ENCODE measurements at regions not wholly inside any gene's neighbourhood (a gene's known extent, or its start where the extent isn't known, plus 50 kb on each side); places are given as distances from the start of the nearest gene placed in this dataset.

DNA sequence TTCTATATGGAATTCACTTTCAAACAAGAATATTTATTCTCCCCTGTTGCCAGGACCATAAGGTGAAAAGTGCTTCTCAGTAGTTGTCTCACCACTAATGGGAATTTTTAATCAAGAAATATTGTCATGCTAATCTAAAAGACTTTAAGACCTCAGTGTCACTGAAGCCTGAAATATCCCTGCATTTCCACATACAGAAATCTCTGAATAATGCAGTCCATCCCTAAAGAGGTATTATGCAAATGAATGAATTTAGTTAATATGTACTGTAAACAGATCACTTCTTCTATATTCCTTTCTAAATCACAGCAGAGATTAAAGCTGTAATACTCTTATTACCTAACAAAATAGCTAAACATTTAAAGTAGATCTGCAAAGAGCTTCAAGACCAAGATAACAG lies 531.1 kb upstream of the CDH6 start:
- TF ChIP-seq CTCF (IDR thresholded peaks at IDR 0.05): no peak

GRCh38 chr5:30661730-30662129 lies 531.8 kb upstream of the CDH6 start:
- TF ChIP-seq CTCF (IDR thresholded peaks at IDR 0.05): no peak

GRCh38 chr5:30659417-30659816 lies 534.1 kb upstream of the CDH6 start:
- TF ChIP-seq CTCF (IDR thresholded peaks at IDR 0.05): no peak

GRCh38 chr5:30650311-30650710 lies 543.2 kb upstream of the CDH6 start:
- peak; percentile 48 for TF ChIP-seq CTCF (IDR thresholded peaks at IDR 0.05)

- TF ChIP-seq CTCF (IDR thresholded peaks at IDR 0.05): no peak
These were observed 554.6 kb upstream of the CDH6 start for GRCh38 chr5:30638899-30639298.

DNA sequence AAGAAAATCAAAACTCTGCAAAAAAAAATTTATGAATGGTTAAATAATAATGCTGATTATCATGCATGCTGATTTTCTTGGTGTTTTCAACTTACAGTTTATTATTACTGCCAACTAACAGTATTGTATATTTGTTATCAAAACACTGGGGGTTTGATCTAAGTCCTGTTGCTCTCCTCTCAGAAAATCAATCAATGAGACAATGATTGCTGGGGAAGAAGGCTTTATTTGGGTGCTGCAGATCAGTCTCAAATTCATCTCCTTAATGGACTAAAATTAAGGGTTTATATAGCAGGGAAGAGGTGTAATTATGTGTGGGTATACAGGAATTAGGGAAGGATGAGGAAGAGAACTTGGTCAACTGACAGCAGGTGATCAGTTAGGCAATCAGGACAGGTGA lies 565.5 kb upstream of the CDH6 start:
- TF ChIP-seq CTCF (IDR thresholded peaks at IDR 0.05): no peak

DNA sequence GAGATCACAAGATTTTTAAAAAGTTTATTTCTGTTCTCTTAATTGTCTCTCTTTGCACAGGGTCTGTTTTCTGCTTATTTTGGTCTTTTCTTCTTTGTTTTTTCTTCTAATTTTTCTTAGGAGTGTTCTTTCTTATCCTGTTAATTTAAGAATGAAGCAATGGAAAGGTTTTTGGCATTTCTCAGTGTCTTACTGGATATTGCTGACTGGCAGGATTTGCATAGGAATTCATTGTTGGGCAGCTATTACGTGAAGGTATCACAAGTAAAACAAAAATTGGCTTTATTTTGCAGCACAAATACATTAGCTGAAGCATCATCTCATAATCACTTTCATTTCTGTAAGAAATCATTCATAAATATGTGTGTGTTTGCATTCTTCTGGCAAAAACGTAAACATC lies 566.9 kb upstream of the CDH6 start:
- no peak for TF ChIP-seq CTCF (IDR thresholded peaks at IDR 0.05)

DNA sequence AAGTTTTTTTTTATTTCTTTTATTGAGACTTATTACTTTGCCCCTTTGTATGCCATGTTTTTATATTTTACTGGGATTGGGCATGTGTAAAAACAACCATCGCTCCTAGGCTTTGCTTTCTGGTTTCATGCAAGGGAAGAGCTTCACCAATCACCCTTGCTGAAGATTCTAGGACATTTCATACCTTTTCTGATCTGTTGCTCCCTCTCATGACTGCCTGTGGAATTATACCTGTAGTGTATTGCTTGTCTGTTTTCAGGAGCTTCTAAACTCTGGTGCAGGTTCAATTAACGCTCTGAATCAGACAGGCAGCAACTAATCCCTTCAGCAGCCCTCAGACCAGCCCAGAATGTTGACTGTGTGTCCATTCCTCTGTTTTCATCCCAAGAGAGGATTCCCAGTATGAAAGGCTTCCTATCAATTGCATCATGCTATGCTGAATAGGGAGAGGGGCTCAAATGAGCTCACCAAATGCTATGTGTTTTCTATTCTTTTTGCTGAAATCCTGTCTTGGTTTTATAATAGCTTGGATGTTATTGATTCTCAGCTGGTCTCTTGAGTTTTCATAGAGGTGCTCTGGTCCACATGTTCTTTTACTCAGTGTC lies 572.9 kb upstream of the CDH6 start:
- no peak for TF ChIP-seq CTCF (IDR thresholded peaks at IDR 0.05)
